Hematopoietic multipotent progenitor cell treated with erythropoietin and hydrocortisone succinate and interleukin-3 and kit ligand, for 15 days (in vitro differentiated cells): ENCODE measurements at regions not wholly inside any gene's neighbourhood (a gene's known extent, or its start where the extent isn't known, plus 50 kb on each side); places are given as distances from the start of the nearest gene placed in this dataset.
"Not testable (repeated sequence)": the region's sequence is repeated elsewhere in the genome, so short reads cannot be mapped to it uniquely, and the experiment has no call there.

Experiments used
- DNase-seq: peaks from one replicate; pipeline ENCODE4 v3.0.0-alpha.2; 2015; ENCODE audit warnings: low spot score

GRCh38 chr3:175956964-175957363 is 1097.8 kb downstream of the NAALADL2 start:
- no peak for DNase-seq

- DNase-seq: no peak
Measured at GRCh38 chr3:175951047-175951694, 1092.0 kb downstream of the NAALADL2 start.

GRCh38 chr3:175948041-175948440 is 1088.9 kb downstream of the NAALADL2 start:
- no peak for DNase-seq

GRCh38 chr3:175941352-175941751 is 1082.2 kb downstream of the NAALADL2 start:
- DNase-seq: no peak

- DNase-seq: no peak
Measured at GRCh38 chr3:175940881-175941280, 1081.7 kb downstream of the NAALADL2 start.

- DNase-seq: no peak
Measured at GRCh38 chr3:175940243-175940642, 1081.1 kb downstream of the NAALADL2 start.

- DNase-seq: not testable (repeated sequence)
Measured at GRCh38 chr3:175937367-175937766, 1078.2 kb downstream of the NAALADL2 start.

- no peak for DNase-seq
Measured at GRCh38 chr3:175932586-175932985, 1073.5 kb downstream of the NAALADL2 start.

GRCh38 chr3:175919133-175919532 is 1060.0 kb downstream of the NAALADL2 start:
- DNase-seq: no peak

- DNase-seq: no peak
Measured at GRCh38 chr3:175916191-175916934, 1057.2 kb downstream of the NAALADL2 start.

GRCh38 chr3:175914785-175915184 is 1055.7 kb downstream of the NAALADL2 start:
- DNase-seq: no peak

- DNase-seq: no peak
Measured at GRCh38 chr3:175913286-175913685, 1054.2 kb downstream of the NAALADL2 start.

GRCh38 chr3:175911937-175912336 is 1052.8 kb downstream of the NAALADL2 start:
- no peak for DNase-seq

- DNase-seq: no peak
Measured at GRCh38 chr3:175902226-175902625, 1043.1 kb downstream of the NAALADL2 start.

GRCh38 chr3:175898194-175898593 is 1039.1 kb downstream of the NAALADL2 start:
- DNase-seq: no peak

- DNase-seq: no peak
Measured at GRCh38 chr3:175896655-175897054, 1037.5 kb downstream of the NAALADL2 start.

- no peak for DNase-seq
Measured at GRCh38 chr3:175895731-175896130, 1036.6 kb downstream of the NAALADL2 start.

GRCh38 chr3:175893566-175893965 is 1034.4 kb downstream of the NAALADL2 start:
- no peak for DNase-seq

- DNase-seq: no peak
Measured at GRCh38 chr3:175890066-175890465, 1030.9 kb downstream of the NAALADL2 start.

- no peak for DNase-seq
Measured at GRCh38 chr3:175885231-175885766, 1026.2 kb downstream of the NAALADL2 start.

- no peak for DNase-seq
Measured at GRCh38 chr3:175879417-175879816, 1020.3 kb downstream of the NAALADL2 start.

- no peak for DNase-seq
Measured at GRCh38 chr3:175869404-175869803, 1010.3 kb downstream of the NAALADL2 start.

GRCh38 chr3:175868626-175869025 is 1009.5 kb downstream of the NAALADL2 start:
- DNase-seq: no peak
